ENCODE measurements at regions not wholly inside any gene's neighbourhood (a gene's known extent, or its start where the extent isn't known, plus 50 kb on each side); places are given as distances from the start of the nearest gene placed in this dataset.

GRCh38 chr1:233815865-233816264 lies 88.6 kb upstream of the SLC35F3 start:
- ChIA-PET CTCF (interaction anchor here (1.0 kb wide), 1 partner anchor 375 kb away, joined by 3 read pairs; no protein-coding TSS in a partner anchor), POLR2A (no interaction called here)
- no peak overlapping the region for H3K27ac ChIP-seq (ENCODE audit: extremely low read depth, low read depth, low read length)
- TF ChIP-seq ZNF555 (tag by site-specific recombination; conservative IDR thresholded peaks at IDR 0.05) (no peak), ZNF112 (tag by site-specific recombination; IDR thresholded peaks at IDR 0.05) (no peak), ZNF785 (tag by site-specific recombination; IDR thresholded peaks at IDR 0.05) (no peak), ZNF239 (tag by site-specific recombination; IDR thresholded peaks at IDR 0.05) (no peak), ZNF19 (tag by site-specific recombination; IDR thresholded peaks at IDR 0.05; ENCODE audit: low read depth) (no peak), ZNF510 (tag by site-specific recombination; IDR thresholded peaks at IDR 0.05; ENCODE audit: insufficient replicate concordance) (no peak), ZNF660 (tag by site-specific recombination; IDR thresholded peaks at IDR 0.05) (no peak), ZNF433 (tag by site-specific recombination; IDR thresholded peaks at IDR 0.05; ENCODE audit: low read depth) (no peak), EGR2 (tag by site-specific recombination; IDR thresholded peaks at IDR 0.05; ENCODE audit: low read depth) (no peak), GLIS2 (tag by site-specific recombination; IDR thresholded peaks at IDR 0.05) (no peak), ZBTB6 (tag by site-specific recombination; IDR thresholded peaks at IDR 0.05) (no peak)
- TF ChIP-seq, protein P1, sequence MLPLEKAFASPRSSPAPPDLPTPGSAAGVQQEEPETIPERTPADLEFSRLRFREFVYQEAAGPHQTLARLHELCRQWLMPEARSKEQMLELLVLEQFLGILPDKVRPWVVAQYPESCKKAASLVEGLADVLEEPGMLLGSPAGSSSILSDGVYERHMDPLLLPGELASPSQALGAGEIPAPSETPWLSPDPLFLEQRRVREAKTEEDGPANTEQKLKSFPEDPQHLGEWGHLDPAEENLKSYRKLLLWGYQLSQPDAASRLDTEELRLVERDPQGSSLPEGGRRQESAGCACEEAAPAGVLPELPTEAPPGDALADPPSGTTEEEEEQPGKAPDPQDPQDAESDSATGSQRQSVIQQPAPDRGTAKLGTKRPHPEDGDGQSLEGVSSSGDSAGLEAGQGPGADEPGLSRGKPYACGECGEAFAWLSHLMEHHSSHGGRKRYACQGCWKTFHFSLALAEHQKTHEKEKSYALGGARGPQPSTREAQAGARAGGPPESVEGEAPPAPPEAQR (tag by site-specific recombination; IDR thresholded peaks at IDR 0.05) = no peak
- TF ChIP-seq, protein P2, sequence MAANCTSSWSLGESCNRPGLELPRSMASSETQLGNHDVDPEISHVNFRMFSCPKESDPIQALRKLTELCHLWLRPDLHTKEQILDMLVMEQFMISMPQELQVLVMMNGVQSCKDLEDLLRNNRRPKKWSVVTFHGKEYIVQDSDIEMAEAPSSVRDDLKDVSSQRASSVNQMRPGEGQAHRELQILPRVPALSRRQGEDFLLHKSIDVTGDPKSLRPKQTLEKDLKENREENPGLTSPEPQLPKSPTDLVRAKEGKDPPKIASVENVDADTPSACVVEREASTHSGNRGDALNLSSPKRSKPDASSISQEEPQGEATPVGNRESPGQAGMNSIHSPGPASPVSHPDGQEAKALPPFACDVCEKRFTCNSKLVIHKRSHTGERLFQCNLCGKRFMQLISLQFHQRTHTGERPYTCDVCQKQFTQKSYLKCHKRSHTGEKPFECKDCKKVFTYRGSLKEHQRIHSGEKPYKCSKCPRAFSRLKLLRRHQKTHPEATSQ (tag by site-specific recombination; IDR thresholded peaks at IDR 0.05) = no peak
- no peaks in the 10 kb centered on the region; the same call in 1 of the 2 replicates for H3K9me3 ChIP-seq (ENCODE audit: control insufficient read depth, insufficient read depth, low read depth, low read length)
- no peak overlapping the region for H3K4me3 ChIP-seq (ENCODE audit: low read depth, low read length)
- no peaks in the 10 kb centered on the region for H3K36me3 ChIP-seq (ENCODE audit: control insufficient read depth in 2 of 2, insufficient read depth in 1 of 2, low read length in 2 of 2)
- H3K4me1 ChIP-seq (ENCODE audit: control insufficient read depth, insufficient read depth, low read length) = no peaks in the 10 kb centered on the region

DNA sequence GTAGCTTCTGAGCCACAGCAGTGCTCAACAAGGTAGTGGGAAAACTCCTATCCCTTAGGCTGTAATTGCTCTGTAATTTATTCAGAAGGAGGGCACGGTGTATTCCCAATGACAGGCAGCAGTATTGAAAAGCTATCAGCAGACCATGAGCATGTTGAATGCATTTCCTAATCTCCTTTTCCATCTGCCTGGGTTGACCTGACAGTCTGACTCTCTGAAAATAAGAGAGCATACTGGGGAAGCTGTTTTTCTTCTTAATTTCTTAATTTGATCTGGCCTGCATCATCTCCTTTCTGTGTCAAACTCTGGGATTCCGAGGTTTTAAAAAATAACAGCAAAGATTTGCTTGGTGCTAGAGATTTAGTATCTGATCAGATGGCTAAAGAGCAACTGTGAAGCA lies 88.1 kb upstream of the SLC35F3 start:
- TF ChIP-seq ZNF140 (tag by site-specific recombination; IDR thresholded peaks at IDR 0.05) = no peak
- TF ChIP-seq ZFP37 (tag by site-specific recombination; IDR thresholded peaks at IDR 0.05) = no peak
- TF ChIP-seq ZNF626 (tag by site-specific recombination; IDR thresholded peaks at IDR 0.05) = no peak
- no peak for TF ChIP-seq SCRT1 (tag by site-specific recombination; IDR thresholded peaks at IDR 0.05; ENCODE audit: borderline replicate concordance)
- TF ChIP-seq ZNF830 (tag by site-specific recombination; IDR thresholded peaks at IDR 0.05; ENCODE audit: low read depth) = no peak
- TF ChIP-seq ZNF354C (tag by site-specific recombination; IDR thresholded peaks at IDR 0.05; ENCODE audit: borderline replicate concordance, low read depth) = no peak
- TF ChIP-seq ZNF211 (tag by site-specific recombination; IDR thresholded peaks at IDR 0.05; ENCODE audit: low read depth) = no peak
- no peak for TF ChIP-seq ZBTB1 (tag by site-specific recombination; IDR thresholded peaks at IDR 0.05)
- TF ChIP-seq ZBTB48 (tag by site-specific recombination; IDR thresholded peaks at IDR 0.05) = no peak
- TF ChIP-seq TCF7L2 (IDR thresholded peaks at IDR 0.05; ENCODE audit: borderline replicate concordance, low read depth, low read length) = no peak
- no peak for TF ChIP-seq ZSCAN4 (tag by site-specific recombination; IDR thresholded peaks at IDR 0.05)
- TF ChIP-seq SP7 (tag by site-specific recombination; IDR thresholded peaks at IDR 0.05) = no peak
- no peak for TF ChIP-seq REST (tag by site-specific recombination; IDR thresholded peaks at IDR 0.05)
- TF ChIP-seq IKZF3 (tag by site-specific recombination; IDR thresholded peaks at IDR 0.05) = no peak
- no peaks in the 10 kb centered on the region for H3K36me3 ChIP-seq (ENCODE audit: control insufficient read depth in 2 of 2, insufficient read depth in 1 of 2, low read length in 2 of 2)
- H3K4me1 ChIP-seq (ENCODE audit: control insufficient read depth, insufficient read depth, low read length) = no peaks in the 10 kb centered on the region
- ChIA-PET POLR2A (no interaction called here), CTCF (interaction anchor here (1.0 kb wide), 1 partner anchor 375 kb away, joined by 3 read pairs; no protein-coding TSS in a partner anchor)
- H3K27ac ChIP-seq (ENCODE audit: extremely low read depth, low read depth, low read length) = no peak overlapping the region
- H3K4me3 ChIP-seq (ENCODE audit: low read depth, low read length) = no peak overlapping the region
- H3K9me3 ChIP-seq (ENCODE audit: control insufficient read depth, insufficient read depth, low read depth, low read length) = no peaks in the 10 kb centered on the region; the same call in 1 of the 2 replicates

Data from HEK293 (cell line).